Stomach (tissue), 4 donors: ENCODE measurements at regions not wholly inside any gene's neighbourhood (a gene's known extent, or its start where the extent isn't known, plus 50 kb on each side); places are given as distances from the start of the nearest gene placed in this dataset.

Source experiments
- EP300 ChIP-seq: sonication (generic); formaldehyde crosslinking; IDR thresholded peaks from one replicate; pipeline ENCODE4 v1.6.1; 2017; ENCODE audit warnings: antibody characterized with exemption
- POLR2A ChIP-seq, 4 donors: fragments of 450-650 bp; IDR thresholded peaks; one replicate each; pipeline ENCODE4 v1.6.1; 2016; ENCODE audit warnings: antibody characterized with exemption in 4 of 4, control low read depth in 2 of 4, mild to moderate bottlenecking in 1 of 4, moderate library complexity in 1 of 4
- POLR2AphosphoS5 ChIP-seq, 3 donors: sonication (generic); formaldehyde crosslinking; IDR thresholded peaks; one replicate each; pipeline ENCODE4 v1.6.1; 2016; ENCODE audit warnings: antibody characterized with exemption in 3 of 3
- TF ChIP-seq, protein P1 (sequence below), 7 experiments: fragments of 450-650 bp in 4 of 7; fragments of 200-600 bp in 3 of 7; sonication (generic) in 3 of 7; IDR thresholded peaks; one replicate each; pipeline ENCODE4 v1.5.1; 2016 to 2019; ENCODE audit warnings: antibody characterized with exemption in 7 of 7, control low read depth in 2 of 7, mild to moderate bottlenecking in 1 of 7

DNA sequence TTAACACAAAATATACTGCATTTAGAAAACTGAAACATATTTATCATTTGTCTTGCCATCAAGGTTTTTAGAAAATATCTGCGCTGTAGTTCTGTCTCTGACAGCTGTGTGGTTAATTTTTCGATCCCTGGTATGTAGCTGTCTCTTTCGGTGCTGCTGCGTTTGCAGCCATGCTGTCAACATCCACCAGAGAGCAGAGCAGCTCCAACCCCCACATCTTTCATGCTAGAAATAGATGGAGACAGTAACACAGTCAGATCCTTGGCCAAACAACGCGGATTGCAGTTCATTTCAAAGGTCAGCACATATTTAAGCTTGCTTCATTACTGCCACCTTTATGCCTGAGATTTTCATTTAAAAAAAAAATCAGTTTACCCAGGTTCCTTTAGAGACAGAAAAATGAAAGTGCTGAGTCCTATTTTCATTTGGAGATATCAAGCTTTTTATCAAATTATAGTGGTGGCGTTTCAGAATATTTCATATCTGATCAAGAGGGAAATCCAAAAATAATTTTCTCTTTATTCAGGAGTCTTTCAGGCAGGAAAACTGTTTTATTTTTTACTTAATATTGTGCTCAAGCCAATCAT is 157.7 kb upstream of the MMS22L start:
- TF ChIP-seq, protein P1, sequence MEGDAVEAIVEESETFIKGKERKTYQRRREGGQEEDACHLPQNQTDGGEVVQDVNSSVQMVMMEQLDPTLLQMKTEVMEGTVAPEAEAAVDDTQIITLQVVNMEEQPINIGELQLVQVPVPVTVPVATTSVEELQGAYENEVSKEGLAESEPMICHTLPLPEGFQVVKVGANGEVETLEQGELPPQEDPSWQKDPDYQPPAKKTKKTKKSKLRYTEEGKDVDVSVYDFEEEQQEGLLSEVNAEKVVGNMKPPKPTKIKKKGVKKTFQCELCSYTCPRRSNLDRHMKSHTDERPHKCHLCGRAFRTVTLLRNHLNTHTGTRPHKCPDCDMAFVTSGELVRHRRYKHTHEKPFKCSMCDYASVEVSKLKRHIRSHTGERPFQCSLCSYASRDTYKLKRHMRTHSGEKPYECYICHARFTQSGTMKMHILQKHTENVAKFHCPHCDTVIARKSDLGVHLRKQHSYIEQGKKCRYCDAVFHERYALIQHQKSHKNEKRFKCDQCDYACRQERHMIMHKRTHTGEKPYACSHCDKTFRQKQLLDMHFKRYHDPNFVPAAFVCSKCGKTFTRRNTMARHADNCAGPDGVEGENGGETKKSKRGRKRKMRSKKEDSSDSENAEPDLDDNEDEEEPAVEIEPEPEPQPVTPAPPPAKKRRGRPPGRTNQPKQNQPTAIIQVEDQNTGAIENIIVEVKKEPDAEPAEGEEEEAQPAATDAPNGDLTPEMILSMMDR (IDR thresholded peaks at IDR 0.05), result no peak
- TF ChIP-seq POLR2A (IDR thresholded peaks at IDR 0.05) (no peak), POLR2AphosphoS5 (IDR thresholded peaks at IDR 0.05) (no peak), EP300 (no peak)
